ENCODE measurements at regions not wholly inside any gene's neighbourhood (a gene's known extent, or its start where the extent isn't known, plus 50 kb on each side); places are given as distances from the start of the nearest gene placed in this dataset.

DNA sequence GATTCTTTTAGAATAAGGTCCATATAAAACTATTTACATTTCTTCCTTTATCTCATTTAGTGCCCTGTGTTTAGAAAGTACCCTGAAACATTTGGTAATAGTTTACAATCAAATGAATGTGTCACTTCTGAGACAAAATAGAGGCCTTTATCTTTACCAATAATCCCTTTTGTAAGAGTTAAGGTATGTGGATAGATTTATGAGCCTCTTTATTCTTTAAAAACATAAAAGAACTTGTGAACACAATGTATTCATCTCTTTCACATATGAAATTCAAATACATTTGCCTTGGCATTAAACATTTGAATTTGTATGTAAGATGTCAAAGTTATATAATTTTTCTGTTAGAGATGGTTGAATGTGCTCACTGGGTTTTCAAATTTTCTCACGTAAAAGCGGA, 180.5 kb upstream of the CWC22 start:
- intact Hi-C loops (cut with micrococcal nuclease; ENCODE audit: unreplicated experiment) = no loop called here
- TF ChIP-seq SIN3A (IDR thresholded peaks at IDR 0.05; ENCODE audit: borderline replicate concordance, insufficient read depth, low read depth, low read length) = no peak
- TF ChIP-seq, protein P1, sequence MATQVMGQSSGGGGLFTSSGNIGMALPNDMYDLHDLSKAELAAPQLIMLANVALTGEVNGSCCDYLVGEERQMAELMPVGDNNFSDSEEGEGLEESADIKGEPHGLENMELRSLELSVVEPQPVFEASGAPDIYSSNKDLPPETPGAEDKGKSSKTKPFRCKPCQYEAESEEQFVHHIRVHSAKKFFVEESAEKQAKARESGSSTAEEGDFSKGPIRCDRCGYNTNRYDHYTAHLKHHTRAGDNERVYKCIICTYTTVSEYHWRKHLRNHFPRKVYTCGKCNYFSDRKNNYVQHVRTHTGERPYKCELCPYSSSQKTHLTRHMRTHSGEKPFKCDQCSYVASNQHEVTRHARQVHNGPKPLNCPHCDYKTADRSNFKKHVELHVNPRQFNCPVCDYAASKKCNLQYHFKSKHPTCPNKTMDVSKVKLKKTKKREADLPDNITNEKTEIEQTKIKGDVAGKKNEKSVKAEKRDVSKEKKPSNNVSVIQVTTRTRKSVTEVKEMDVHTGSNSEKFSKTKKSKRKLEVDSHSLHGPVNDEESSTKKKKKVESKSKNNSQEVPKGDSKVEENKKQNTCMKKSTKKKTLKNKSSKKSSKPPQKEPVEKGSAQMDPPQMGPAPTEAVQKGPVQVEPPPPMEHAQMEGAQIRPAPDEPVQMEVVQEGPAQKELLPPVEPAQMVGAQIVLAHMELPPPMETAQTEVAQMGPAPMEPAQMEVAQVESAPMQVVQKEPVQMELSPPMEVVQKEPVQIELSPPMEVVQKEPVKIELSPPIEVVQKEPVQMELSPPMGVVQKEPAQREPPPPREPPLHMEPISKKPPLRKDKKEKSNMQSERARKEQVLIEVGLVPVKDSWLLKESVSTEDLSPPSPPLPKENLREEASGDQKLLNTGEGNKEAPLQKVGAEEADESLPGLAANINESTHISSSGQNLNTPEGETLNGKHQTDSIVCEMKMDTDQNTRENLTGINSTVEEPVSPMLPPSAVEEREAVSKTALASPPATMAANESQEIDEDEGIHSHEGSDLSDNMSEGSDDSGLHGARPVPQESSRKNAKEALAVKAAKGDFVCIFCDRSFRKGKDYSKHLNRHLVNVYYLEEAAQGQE (IDR thresholded peaks at IDR 0.05; ENCODE audit: insufficient read depth in 1 of 2, low read depth in 2 of 2, low read length in 1 of 2) = no peak
- TF ChIP-seq TCF7L2 (IDR thresholded peaks at IDR 0.05; ENCODE audit: low read depth, low read length) = no peak
- TF ChIP-seq, protein P2, sequence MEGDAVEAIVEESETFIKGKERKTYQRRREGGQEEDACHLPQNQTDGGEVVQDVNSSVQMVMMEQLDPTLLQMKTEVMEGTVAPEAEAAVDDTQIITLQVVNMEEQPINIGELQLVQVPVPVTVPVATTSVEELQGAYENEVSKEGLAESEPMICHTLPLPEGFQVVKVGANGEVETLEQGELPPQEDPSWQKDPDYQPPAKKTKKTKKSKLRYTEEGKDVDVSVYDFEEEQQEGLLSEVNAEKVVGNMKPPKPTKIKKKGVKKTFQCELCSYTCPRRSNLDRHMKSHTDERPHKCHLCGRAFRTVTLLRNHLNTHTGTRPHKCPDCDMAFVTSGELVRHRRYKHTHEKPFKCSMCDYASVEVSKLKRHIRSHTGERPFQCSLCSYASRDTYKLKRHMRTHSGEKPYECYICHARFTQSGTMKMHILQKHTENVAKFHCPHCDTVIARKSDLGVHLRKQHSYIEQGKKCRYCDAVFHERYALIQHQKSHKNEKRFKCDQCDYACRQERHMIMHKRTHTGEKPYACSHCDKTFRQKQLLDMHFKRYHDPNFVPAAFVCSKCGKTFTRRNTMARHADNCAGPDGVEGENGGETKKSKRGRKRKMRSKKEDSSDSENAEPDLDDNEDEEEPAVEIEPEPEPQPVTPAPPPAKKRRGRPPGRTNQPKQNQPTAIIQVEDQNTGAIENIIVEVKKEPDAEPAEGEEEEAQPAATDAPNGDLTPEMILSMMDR (IDR thresholded peaks at IDR 0.05) = no peak
- no peak for TF ChIP-seq POLR2AphosphoS5 (IDR thresholded peaks at IDR 0.05; ENCODE audit: low read depth, low read length)
- H3K27me3 ChIP-seq (ENCODE audit: control insufficient read depth, insufficient read depth, low read length) = no peaks in the 10 kb centered on the region
- ChIA-PET POLR2A (no interaction called here), CTCF (no interaction called here)
- no peak overlapping the region for H3K27ac ChIP-seq (ENCODE audit: low read length)
- DNase-seq (ENCODE audit: low read depth, low spot score) = no peak
- H3K4me3 ChIP-seq (ENCODE audit: low read depth in 2 of 2, low read length in 2 of 2) = no peak overlapping the region
- peaks cover 9% of the 10 kb centered on the region for H3K4me1 ChIP-seq (ENCODE audit: control insufficient read depth, insufficient read depth, low read length)
- ATAC-seq = no peak
- in situ Hi-C loops (cut with HindIII; ENCODE audit: low pct_unique_long_range_greater_than_20kb, low sequenced_read_pairs) = no loop called here
- no TSS peak for BruUV-seq (replicated peaks)
- H3K9me3 ChIP-seq (ENCODE audit: control insufficient read depth, insufficient read depth, low read depth, low read length) = no peaks in the 10 kb centered on the region
- no peaks in the 10 kb centered on the region; the same call in 1 of the 2 replicates for H3K36me3 ChIP-seq (ENCODE audit: control insufficient read depth, insufficient read depth, low read length)

DNA sequence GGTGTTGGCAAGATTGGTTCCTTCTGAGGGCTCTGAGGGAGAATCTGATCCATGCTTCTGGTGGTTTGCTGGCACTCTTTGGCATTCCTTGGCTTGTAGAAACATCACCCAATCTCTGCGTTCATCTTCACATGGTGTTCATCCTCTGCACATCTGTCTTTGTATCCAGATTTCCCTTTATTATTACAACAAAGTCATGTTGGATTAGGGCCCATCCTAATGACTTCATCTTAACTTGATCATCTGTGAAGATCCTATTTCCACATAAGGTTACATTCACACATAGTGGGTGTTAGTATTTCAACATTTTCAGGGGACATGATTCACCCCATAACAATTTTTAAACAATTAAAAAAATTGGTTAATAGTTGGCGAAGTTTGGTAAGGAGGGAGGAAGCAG, 177.4 kb upstream of the CWC22 start:
- ATAC-seq = no peak
- no peak overlapping the region for H3K4me3 ChIP-seq (ENCODE audit: low read depth in 2 of 2, low read length in 2 of 2)
- no TSS peak for BruUV-seq (replicated peaks)
- intact Hi-C loops (cut with micrococcal nuclease; ENCODE audit: unreplicated experiment) (no loop called here), in situ Hi-C loops (cut with HindIII; ENCODE audit: low pct_unique_long_range_greater_than_20kb, low sequenced_read_pairs) (no loop called here)
- no peaks in the 10 kb centered on the region for H3K27me3 ChIP-seq (ENCODE audit: control insufficient read depth, insufficient read depth, low read length)
- TF ChIP-seq TCF7L2 (IDR thresholded peaks at IDR 0.05; ENCODE audit: low read depth, low read length) (no peak), SIN3A (IDR thresholded peaks at IDR 0.05; ENCODE audit: borderline replicate concordance, insufficient read depth, low read depth, low read length) (no peak), POLR2AphosphoS5 (IDR thresholded peaks at IDR 0.05; ENCODE audit: low read depth, low read length) (no peak)
- TF ChIP-seq, protein P2 (IDR thresholded peaks at IDR 0.05) = no peak
- TF ChIP-seq, protein P1 (IDR thresholded peaks at IDR 0.05; ENCODE audit: insufficient read depth in 1 of 2, low read depth in 2 of 2, low read length in 1 of 2) = no peak
- no peaks in the 10 kb centered on the region for H3K9me3 ChIP-seq (ENCODE audit: control insufficient read depth, insufficient read depth, low read depth, low read length)
- H3K4me1 ChIP-seq (ENCODE audit: control insufficient read depth, insufficient read depth, low read length) = no peaks in the 10 kb centered on the region
- ChIA-PET CTCF (no interaction called here), POLR2A (no interaction called here)
- H3K36me3 ChIP-seq (ENCODE audit: control insufficient read depth, insufficient read depth, low read length) = no peaks in the 10 kb centered on the region; the same call in 1 of the 2 replicates
- no peak for DNase-seq (ENCODE audit: low read depth, low spot score)
- no peak overlapping the region for H3K27ac ChIP-seq (ENCODE audit: low read length)
